HCEC 1CT (cell line): ENCODE measurements at regions not wholly inside any gene's neighbourhood (a gene's known extent, or its start where the extent isn't known, plus 50 kb on each side); places are given as distances from the start of the nearest gene placed in this dataset.
"Not testable (repeated sequence)": the region's sequence is repeated elsewhere in the genome, so short reads cannot be mapped to it uniquely, and the experiment has no call there.

ENCODE experiments used
- DNase-seq: peaks from one replicate; pipeline ENCODE4 v3.0.0-alpha.2; 2017

GRCh38 chr9:95573463-95573862 is 56.7 kb upstream of the PTCH1 start:
- no peak for DNase-seq

GRCh38 chr9:95572381-95573151 is 55.8 kb upstream of the PTCH1 start:
- DNase-seq, result peak; percentile 92

- no peak for DNase-seq
These were observed 53.9 kb upstream of the PTCH1 start for GRCh38 chr9:95570646-95571045.

- peak; percentile 32 for DNase-seq
These were observed 53.4 kb upstream of the PTCH1 start for GRCh38 chr9:95570150-95570549.

- not testable (repeated sequence) for DNase-seq
These were observed 52.0 kb upstream of the PTCH1 start for GRCh38 chr9:95568735-95569134.
